AG04450 (cell line): ENCODE measurements at regions not wholly inside any gene's neighbourhood (a gene's known extent, or its start where the extent isn't known, plus 50 kb on each side); places are given as distances from the start of the nearest gene placed in this dataset.

Experiments
- CTCF ChIA-PET: fragments of 300-600, 350-600 bp; formaldehyde crosslinking; extraction: SDS; loops from one replicate; lab custom pipeline; 2022; ENCODE audit warnings: antibody characterized with exemption, inconsistent platforms; lab: Charles Lee
- POLR2A ChIA-PET: fragments of 350-600 bp; formaldehyde crosslinking; extraction: SDS; loops from one replicate; lab custom pipeline; 2021; ENCODE audit warnings: antibody characterized with exemption, inconsistent platforms; lab: Yijun Ruan, JAX
- DNase-seq: peaks from one replicate; pipeline ENCODE4 v3.0.0-alpha.2; 2011; ENCODE audit warnings: low read depth, low spot score
- H3K27ac ChIP-seq: one replicate; pipeline ENCODE4 v1.5.1; 2012; ENCODE audit warnings: low read depth, low read length, control low read depth
- H3K27me3 ChIP-seq: one replicate; pipeline ENCODE4 v1.6.0; 2012; ENCODE audit warnings: low read length; ENCODE audit not compliant: control insufficient read depth, insufficient read depth
- H3K4me3 ChIP-seq: 2 replicates; pipeline ENCODE4 v1.5.1; 2011; ENCODE audit warnings: mild to moderate bottlenecking, low read depth, low read length, control low read depth
- H3K9me3 ChIP-seq: 2 replicates; pipeline ENCODE4 v1.5.1; 2012; ENCODE audit warnings: low read length; ENCODE audit not compliant: control insufficient read depth, insufficient read depth
- TF ChIP-seq, protein P1 (sequence below): IDR thresholded peaks from 2 replicates; pipeline ENCODE4 v1.5.1; 2011; ENCODE audit warnings: low read depth, low read length, control low read depth, inconsistent platforms

DNA sequence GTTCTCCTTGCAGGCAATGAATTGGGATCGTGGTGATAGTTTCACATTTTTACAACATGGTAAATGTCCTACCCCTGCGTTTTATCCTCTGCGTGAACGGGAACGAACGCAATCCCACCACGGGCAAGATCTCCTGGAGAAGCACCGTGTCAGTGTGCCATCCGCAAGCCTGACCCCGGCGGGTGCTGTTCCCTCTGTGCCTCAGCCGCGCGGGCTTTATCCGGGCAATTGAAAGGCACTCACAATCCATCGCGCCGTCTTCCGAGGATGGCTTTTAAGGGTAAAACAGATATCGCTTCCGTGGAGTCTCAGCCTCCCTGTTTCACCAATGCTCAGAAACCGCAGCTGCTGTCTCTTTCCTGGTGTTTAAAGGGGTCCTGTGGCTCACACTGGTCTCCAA, 1387.5 kb downstream of the BRD1 start:
- H3K9me3 ChIP-seq: peaks cover 84% of the 10 kb centered on the region

DNA sequence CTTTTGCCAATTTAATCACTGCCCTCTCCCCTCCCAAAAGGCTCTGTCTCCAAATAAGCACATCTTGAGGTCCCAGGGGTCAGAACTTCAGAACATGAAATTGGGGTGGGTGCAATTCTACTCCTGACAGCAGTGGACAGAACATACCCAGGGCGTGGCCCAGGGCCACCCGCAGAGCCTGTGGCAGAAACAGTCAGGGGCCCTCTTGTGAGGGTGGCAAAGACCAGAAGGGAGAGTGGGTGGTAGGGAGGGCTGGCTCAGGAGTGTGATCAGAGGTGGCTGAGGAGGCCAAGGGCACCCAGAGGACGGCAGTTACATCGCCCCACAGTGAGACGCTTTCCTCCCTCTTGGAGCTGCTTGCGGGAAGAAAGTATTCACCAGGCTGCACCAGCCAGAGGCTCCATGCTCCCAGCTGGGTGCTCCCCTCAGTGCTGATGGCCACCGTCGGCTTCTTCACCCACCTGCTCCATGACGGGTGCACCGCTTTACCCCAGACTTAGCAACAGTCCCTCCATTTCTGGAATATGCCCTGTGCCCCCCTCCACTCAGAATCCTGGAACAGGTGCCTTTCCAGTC, 1388.0 kb downstream of the BRD1 start:
- Histone ChIP-seq H3K4me3 (no peak overlapping the region), H3K27ac (no peak overlapping the region), H3K27me3 (no peaks in the 10 kb centered on the region), H3K9me3 (peaks cover 83% of the 10 kb centered on the region)
- TF ChIP-seq, protein P1, sequence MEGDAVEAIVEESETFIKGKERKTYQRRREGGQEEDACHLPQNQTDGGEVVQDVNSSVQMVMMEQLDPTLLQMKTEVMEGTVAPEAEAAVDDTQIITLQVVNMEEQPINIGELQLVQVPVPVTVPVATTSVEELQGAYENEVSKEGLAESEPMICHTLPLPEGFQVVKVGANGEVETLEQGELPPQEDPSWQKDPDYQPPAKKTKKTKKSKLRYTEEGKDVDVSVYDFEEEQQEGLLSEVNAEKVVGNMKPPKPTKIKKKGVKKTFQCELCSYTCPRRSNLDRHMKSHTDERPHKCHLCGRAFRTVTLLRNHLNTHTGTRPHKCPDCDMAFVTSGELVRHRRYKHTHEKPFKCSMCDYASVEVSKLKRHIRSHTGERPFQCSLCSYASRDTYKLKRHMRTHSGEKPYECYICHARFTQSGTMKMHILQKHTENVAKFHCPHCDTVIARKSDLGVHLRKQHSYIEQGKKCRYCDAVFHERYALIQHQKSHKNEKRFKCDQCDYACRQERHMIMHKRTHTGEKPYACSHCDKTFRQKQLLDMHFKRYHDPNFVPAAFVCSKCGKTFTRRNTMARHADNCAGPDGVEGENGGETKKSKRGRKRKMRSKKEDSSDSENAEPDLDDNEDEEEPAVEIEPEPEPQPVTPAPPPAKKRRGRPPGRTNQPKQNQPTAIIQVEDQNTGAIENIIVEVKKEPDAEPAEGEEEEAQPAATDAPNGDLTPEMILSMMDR: no peak
- CTCF ChIA-PET: no interaction called here
- POLR2A ChIA-PET: no interaction called here
- DNase-seq: no peak

More for the DNA sequence above, 1387.5 kb downstream of the BRD1 start:
- no peak for DNase-seq
- CTCF ChIA-PET: no interaction called here
- TF ChIP-seq, protein P1: no peak
- no peak overlapping the region for H3K27ac ChIP-seq
- POLR2A ChIA-PET: no interaction called here
- H3K27me3 ChIP-seq: no peaks in the 10 kb centered on the region
- H3K4me3 ChIP-seq: no peak overlapping the region

DNA sequence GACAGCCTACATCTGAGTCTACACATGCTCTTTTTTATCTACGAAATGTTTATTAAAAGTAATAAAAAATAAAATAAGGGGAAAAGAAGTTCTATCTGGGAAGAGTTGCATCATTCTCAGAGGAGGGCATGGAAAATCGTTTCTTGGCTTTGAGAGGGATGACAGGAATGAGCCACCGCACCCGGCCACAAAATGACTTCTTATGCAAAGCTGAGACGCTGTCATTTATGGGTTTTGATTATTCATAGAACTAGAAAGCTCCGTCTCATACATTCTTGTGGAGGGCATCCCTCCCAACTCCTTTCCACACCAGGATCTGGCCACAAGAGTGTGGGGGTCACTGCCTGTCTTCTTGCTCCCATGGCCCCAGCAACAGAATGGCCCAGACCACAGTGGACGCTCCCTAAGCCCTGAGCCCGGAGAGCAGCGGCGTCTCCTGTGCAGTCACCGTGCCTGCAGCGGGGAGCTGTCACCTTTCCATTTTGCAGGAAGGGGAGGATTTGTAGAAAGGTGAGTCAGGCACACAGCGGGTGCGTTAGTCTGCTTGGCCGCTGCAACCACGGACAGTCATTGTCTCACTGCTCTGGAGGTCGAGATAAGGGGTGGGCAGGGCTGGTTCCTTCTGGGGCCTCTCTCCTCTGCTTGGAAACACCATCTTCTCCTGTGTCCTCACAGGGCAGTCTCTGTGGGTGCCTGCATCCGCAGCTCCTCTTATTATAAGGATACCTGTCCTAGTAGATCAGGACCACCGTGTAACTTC, 1388.7 kb downstream of the BRD1 start:
- H3K27ac ChIP-seq: no peak overlapping the region
- CTCF ChIA-PET: no interaction called here
- no peak for DNase-seq

DNA sequence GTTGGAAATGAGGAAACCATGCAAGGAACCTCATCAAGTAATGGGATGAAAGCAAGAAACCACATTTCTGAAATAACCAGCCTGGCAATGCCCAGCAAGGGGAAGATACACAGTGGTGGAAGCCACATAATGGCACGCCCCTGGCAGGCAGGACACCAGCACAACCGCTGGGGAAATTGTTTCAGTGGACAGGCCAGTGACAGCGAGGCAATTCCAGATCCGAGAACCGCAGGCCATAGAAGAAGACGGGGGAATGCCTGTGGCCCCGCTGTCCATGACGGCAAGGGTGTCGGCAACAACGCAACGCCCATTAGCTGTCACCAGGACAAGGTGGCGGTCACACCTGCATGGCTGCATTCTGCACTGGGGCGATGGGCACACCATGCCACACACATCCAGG, 1389.6 kb downstream of the BRD1 start:
- TF ChIP-seq, protein P1: no peak
- DNase-seq: no peak
- Histone ChIP-seq H3K9me3 (peaks cover 89% of the 10 kb centered on the region), H3K27me3 (no peaks in the 10 kb centered on the region), H3K27ac (no peak overlapping the region), H3K4me3 (no peak overlapping the region)
- POLR2A ChIA-PET: no interaction called here
- CTCF ChIA-PET: no interaction called here

More for the DNA sequence above, 1388.7 kb downstream of the BRD1 start:
- Histone ChIP-seq H3K4me3 (no peak overlapping the region), H3K27me3 (no peaks in the 10 kb centered on the region), H3K9me3 (peaks cover 83% of the 10 kb centered on the region)
- TF ChIP-seq, protein P1: no peak
- POLR2A ChIA-PET: no interaction called here

DNA sequence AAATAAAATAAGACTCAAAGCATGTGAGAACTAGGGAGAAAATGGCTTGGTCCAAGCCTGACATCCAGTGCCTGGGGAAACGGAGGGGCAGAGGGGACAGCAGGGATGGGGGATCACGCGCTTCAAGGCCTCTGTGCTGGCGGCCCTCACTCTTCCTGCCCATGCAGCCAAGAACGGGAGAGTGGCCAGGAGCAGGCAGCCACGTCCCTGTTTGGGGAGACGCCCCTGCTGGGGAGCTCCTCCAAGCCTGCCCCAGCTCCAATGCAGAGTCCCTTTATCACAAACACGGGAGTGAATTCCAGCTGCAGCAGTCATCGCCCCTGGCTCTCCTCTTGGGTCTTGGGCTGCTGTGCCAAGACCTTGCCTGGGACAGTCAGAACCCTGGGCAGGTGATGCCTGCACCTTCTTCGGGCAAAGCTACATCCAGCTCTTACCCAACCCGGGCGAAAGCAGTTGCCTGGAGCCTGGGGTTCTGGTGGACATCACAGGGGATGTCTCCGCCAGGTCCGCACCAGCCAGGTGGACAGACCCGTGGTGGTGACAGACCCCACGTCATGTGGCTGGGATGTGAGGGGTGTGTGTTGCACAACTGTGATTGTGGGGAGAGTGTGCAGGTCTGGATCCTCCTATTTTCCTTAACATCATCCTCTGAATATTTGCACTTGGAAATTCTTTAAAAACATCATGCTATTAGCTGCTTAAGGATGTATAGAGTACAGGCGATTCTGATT, 1391.3 kb downstream of the BRD1 start:
- Histone ChIP-seq H3K4me3 (no peak overlapping the region), H3K27ac (no peak overlapping the region), H3K9me3 (peaks cover 89% of the 10 kb centered on the region), H3K27me3 (no peaks in the 10 kb centered on the region)
- ChIA-PET POLR2A (no interaction called here), CTCF (no interaction called here)
- no peak for DNase-seq
- TF ChIP-seq, protein P1: no peak
